ENCODE measurements at regions not wholly inside any gene's neighbourhood (a gene's known extent, or its start where the extent isn't known, plus 50 kb on each side); places are given as distances from the start of the nearest gene placed in this dataset.

- H3K4me3 ChIP-seq (ENCODE audit: low read depth, low read length): no peak overlapping the region
- no peaks in the 10 kb centered on the region for H3K36me3 ChIP-seq (ENCODE audit: control insufficient read depth in 1 of 2, insufficient read depth in 2 of 2, low read length in 2 of 2)
- no peak overlapping the region for H3K4me2 ChIP-seq (ENCODE audit: low read length)
- no peak overlapping the region for H4K91ac ChIP-seq (ENCODE audit: low read depth, low read length)
- H3K27ac ChIP-seq (ENCODE audit: low read depth, low read length): no peak overlapping the region
- H3K9me3 ChIP-seq (ENCODE audit: insufficient read depth, low read depth, low read length): no peaks in the 10 kb centered on the region
- H4K8ac ChIP-seq (ENCODE audit: low read depth, low read length): no peak overlapping the region
- H4K12ac ChIP-seq (ENCODE audit: low read depth, low read length): no peak overlapping the region
- H3K14ac ChIP-seq (ENCODE audit: low read length): no peak overlapping the region
- no peak overlapping the region for H2BK120ac ChIP-seq (ENCODE audit: insufficient read depth, low read length, poor library complexity)
- no peaks in the 10 kb centered on the region for H3K79me2 ChIP-seq (ENCODE audit: control insufficient read depth, insufficient read depth, low read length, poor library complexity)
- H3K18ac ChIP-seq (ENCODE audit: low read length): no peak overlapping the region
- no peak overlapping the region for H2AFZ ChIP-seq (ENCODE audit: insufficient read depth, low read length, poor library complexity)
- H3K9ac ChIP-seq (ENCODE audit: low read length): no peak overlapping the region
- no peak overlapping the region for H2BK12ac ChIP-seq (ENCODE audit: low read length)
- no peak overlapping the region for H3K23ac ChIP-seq (ENCODE audit: low read length)
- H2AK5ac ChIP-seq (ENCODE audit: low read length): no peak overlapping the region
- no peaks in the 10 kb centered on the region for H3K27me3 ChIP-seq (ENCODE audit: insufficient read depth, low read length)
- no peak overlapping the region for H3K4ac ChIP-seq (ENCODE audit: low read depth, low read length)
- no peaks in the 10 kb centered on the region for H3K4me1 ChIP-seq (ENCODE audit: control insufficient read depth in 1 of 2, insufficient read depth in 2 of 2, low read length in 2 of 2)
- no peak overlapping the region for H2BK5ac ChIP-seq (ENCODE audit: low read depth, low read length, poor library complexity)
- no peak for DNase-seq
- H3K79me1 ChIP-seq (ENCODE audit: low read length): no peaks in the 10 kb centered on the region
Observed at GRCh38 chr1:103854279-103854678, 104.6 kb downstream of the AMY1C start.

- peak in 1 of 2 donors; percentile 18 for DNase-seq
- no peak overlapping the region for H2AFZ ChIP-seq (ENCODE audit: insufficient read depth, low read length, poor library complexity)
- WGBS (ENCODE audit: extremely low coverage, insufficient coverage, insufficient read length): no CpG with 5 or more reads among the region's 2 CpGs
Observed at GRCh38 chr1:103859721-103860120, 110.0 kb downstream of the AMY1C start.

GRCh38 chr1:103898576-103899345 is 149.1 kb downstream of the AMY1C start:
- Histone ChIP-seq H2AK5ac (ENCODE audit: low read length) (no peak overlapping the region), H4K8ac (ENCODE audit: low read depth, low read length) (no peak overlapping the region), H3K9me3 (ENCODE audit: insufficient read depth, low read depth, low read length) (no peaks in the 10 kb centered on the region), H3K23ac (ENCODE audit: low read length) (no peak overlapping the region), H3K4me3 (ENCODE audit: low read depth, low read length) (no peak overlapping the region), H3K18ac (ENCODE audit: low read length) (no peak overlapping the region), H2BK5ac (ENCODE audit: low read depth, low read length, poor library complexity) (no peak overlapping the region), H3K4me2 (ENCODE audit: low read length) (no peak overlapping the region), H3K27me3 (ENCODE audit: insufficient read depth, low read length) (no peaks in the 10 kb centered on the region), H3K79me1 (ENCODE audit: low read length) (no peaks in the 10 kb centered on the region), H3K4me1 (ENCODE audit: control insufficient read depth in 1 of 2, insufficient read depth in 2 of 2, low read length in 2 of 2) (no peaks in the 10 kb centered on the region), H2AFZ (ENCODE audit: insufficient read depth, low read length, poor library complexity) (no peak overlapping the region), H3K4ac (ENCODE audit: low read depth, low read length) (no peak overlapping the region), H3K27ac (ENCODE audit: low read depth, low read length) (no peak overlapping the region), H3K14ac (ENCODE audit: low read length) (no peak overlapping the region), H3K9ac (ENCODE audit: low read length) (no peak overlapping the region), H2BK120ac (ENCODE audit: insufficient read depth, low read length, poor library complexity) (no peak overlapping the region), H4K91ac (ENCODE audit: low read depth, low read length) (no peak overlapping the region), H3K79me2 (ENCODE audit: control insufficient read depth, insufficient read depth, low read length, poor library complexity) (no peaks in the 10 kb centered on the region), H3K36me3 (ENCODE audit: control insufficient read depth in 1 of 2, insufficient read depth in 2 of 2, low read length in 2 of 2) (no peaks in the 10 kb centered on the region), H2BK12ac (ENCODE audit: low read length) (no peak overlapping the region), H4K12ac (ENCODE audit: low read depth, low read length) (no peak overlapping the region)
- no CpG with 5 or more reads among the region's 3 CpGs for WGBS (ENCODE audit: extremely low coverage, insufficient coverage, insufficient read length)
- DNase-seq: no peak

More at GRCh38 chr1:103859721-103860120, 110.0 kb downstream of the AMY1C start:
- Histone ChIP-seq H3K36me3 (ENCODE audit: control insufficient read depth in 1 of 2, insufficient read depth in 2 of 2, low read length in 2 of 2) (no peaks in the 10 kb centered on the region), H4K91ac (ENCODE audit: low read depth, low read length) (no peak overlapping the region), H3K18ac (ENCODE audit: low read length) (no peak overlapping the region), H3K27me3 (ENCODE audit: insufficient read depth, low read length) (no peaks in the 10 kb centered on the region), H3K4me2 (ENCODE audit: low read length) (no peak overlapping the region), H3K9ac (ENCODE audit: low read length) (no peak overlapping the region), H3K4me1 (ENCODE audit: control insufficient read depth in 1 of 2, insufficient read depth in 2 of 2, low read length in 2 of 2) (no peaks in the 10 kb centered on the region), H3K4ac (ENCODE audit: low read depth, low read length) (no peak overlapping the region), H3K23ac (ENCODE audit: low read length) (no peak overlapping the region), H4K12ac (ENCODE audit: low read depth, low read length) (no peak overlapping the region), H3K14ac (ENCODE audit: low read length) (no peak overlapping the region), H2BK12ac (ENCODE audit: low read length) (no peak overlapping the region), H2BK120ac (ENCODE audit: insufficient read depth, low read length, poor library complexity) (no peak overlapping the region), H3K79me1 (ENCODE audit: low read length) (no peaks in the 10 kb centered on the region), H4K8ac (ENCODE audit: low read depth, low read length) (no peak overlapping the region), H3K9me3 (ENCODE audit: insufficient read depth, low read depth, low read length) (no peaks in the 10 kb centered on the region), H3K79me2 (ENCODE audit: control insufficient read depth, insufficient read depth, low read length, poor library complexity) (no peaks in the 10 kb centered on the region), H3K27ac (ENCODE audit: low read depth, low read length) (no peak overlapping the region), H3K4me3 (ENCODE audit: low read depth, low read length) (no peak overlapping the region), H2AK5ac (ENCODE audit: low read length) (no peak overlapping the region), H2BK5ac (ENCODE audit: low read depth, low read length, poor library complexity) (no peak overlapping the region)

- Histone ChIP-seq H3K18ac (ENCODE audit: low read length) (no peak overlapping the region), H3K4me3 (ENCODE audit: low read depth, low read length) (no peak overlapping the region), H3K23ac (ENCODE audit: low read length) (no peak overlapping the region), H2AK5ac (ENCODE audit: low read length) (no peak overlapping the region), H2BK120ac (ENCODE audit: insufficient read depth, low read length, poor library complexity) (no peak overlapping the region), H3K36me3 (ENCODE audit: control insufficient read depth in 1 of 2, insufficient read depth in 2 of 2, low read length in 2 of 2) (no peaks in the 10 kb centered on the region), H3K4ac (ENCODE audit: low read depth, low read length) (no peak overlapping the region), H3K79me1 (ENCODE audit: low read length) (no peaks in the 10 kb centered on the region), H3K4me1 (ENCODE audit: control insufficient read depth in 1 of 2, insufficient read depth in 2 of 2, low read length in 2 of 2) (no peaks in the 10 kb centered on the region), H4K8ac (ENCODE audit: low read depth, low read length) (no peak overlapping the region), H3K27ac (ENCODE audit: low read depth, low read length) (no peak overlapping the region), H3K79me2 (ENCODE audit: control insufficient read depth, insufficient read depth, low read length, poor library complexity) (no peaks in the 10 kb centered on the region), H3K4me2 (ENCODE audit: low read length) (no peak overlapping the region), H4K91ac (ENCODE audit: low read depth, low read length) (no peak overlapping the region), H3K9me3 (ENCODE audit: insufficient read depth, low read depth, low read length) (no peaks in the 10 kb centered on the region), H3K9ac (ENCODE audit: low read length) (no peak overlapping the region), H2BK12ac (ENCODE audit: low read length) (no peak overlapping the region), H3K14ac (ENCODE audit: low read length) (no peak overlapping the region), H2AFZ (ENCODE audit: insufficient read depth, low read length, poor library complexity) (no peak overlapping the region), H3K27me3 (ENCODE audit: insufficient read depth, low read length) (no peaks in the 10 kb centered on the region), H4K12ac (ENCODE audit: low read depth, low read length) (no peak overlapping the region), H2BK5ac (ENCODE audit: low read depth, low read length, poor library complexity) (no peak overlapping the region)
- no CpG with 5 or more reads among the region's 3 CpGs for WGBS (ENCODE audit: extremely low coverage, insufficient coverage, insufficient read length)
- no peak for DNase-seq
Observed at GRCh38 chr1:103900005-103900404, 150.3 kb downstream of the AMY1C start.

All from trophoblast cell (in vitro differentiated cells and primary cell).